Transverse colon (tissue), 4 donors: ENCODE measurements at regions not wholly inside any gene's neighbourhood (a gene's known extent, or its start where the extent isn't known, plus 50 kb on each side); places are given as distances from the start of the nearest gene placed in this dataset.

ENCODE experiments used
- DNase-seq: peaks from one replicate; pipeline ENCODE4 v3.0.0-alpha.2; 2019
- H3K27ac ChIP-seq, 4 donors: fragments of 200-600 bp; sonication (generic); 2 replicates each; pipeline ENCODE4 v1.5.1; 2016 to 2018; ENCODE audit warnings: inconsistent platforms in 4 of 4
- H3K27me3 ChIP-seq: fragments of 200-600 bp; sonication (generic); 2 replicates; pipeline ENCODE4 v1.5.1; 2017; ENCODE audit warnings: inconsistent platforms
- H3K36me3 ChIP-seq, 4 donors: fragments of 200-600 bp; sonication (generic); 2 replicates each; pipeline ENCODE4 v1.5.1; 2017 to 2019; ENCODE audit warnings: inconsistent platforms in 4 of 4
- H3K4me1 ChIP-seq, 4 donors: fragments of 200-600 bp; sonication (generic); 2 replicates each; pipeline ENCODE4 v1.5.1; 2017 to 2020; ENCODE audit warnings: inconsistent platforms in 4 of 4
- H3K4me3 ChIP-seq, 4 donors: fragments of 200-600 bp; sonication (generic); 1 replicate in 1 of 4; 2 replicates in 3 of 4; pipeline versions ENCODE4 v1.5.1 to v1.6.1; 2017 to 2019; ENCODE audit warnings: inconsistent platforms in 4 of 4
- H3K9me3 ChIP-seq, 2 donors: fragments of 200-600 bp; sonication (generic); 2 replicates each; pipeline ENCODE4 v1.5.1; 2017 to 2019; ENCODE audit warnings: inconsistent platforms in 2 of 2
- CTCF ChIP-seq, 5 experiments: fragments of 200-600 bp in 3 of 5; fragments of 450-650 bp in 2 of 5; sonication (generic) in 3 of 5; IDR thresholded peaks; 1 replicate in 2 of 5; 2 replicates in 3 of 5; pipeline ENCODE4 v1.5.1; 2016 to 2017; ENCODE audit warnings: antibody characterized with exemption in 5 of 5, inconsistent platforms in 3 of 5, mild to moderate bottlenecking in 2 of 5, moderate library complexity in 1 of 5
- EP300 ChIP-seq: sonication (generic); formaldehyde crosslinking; IDR thresholded peaks from one replicate; pipeline ENCODE4 v1.6.1; 2017; ENCODE audit warnings: antibody characterized with exemption, low read depth
- POLR2A ChIP-seq: fragments of 450-650 bp; IDR thresholded peaks from one replicate; pipeline ENCODE4 v1.6.1; 2016; ENCODE audit warnings: antibody characterized with exemption, mild to moderate bottlenecking, moderate library complexity
- POLR2AphosphoS5 ChIP-seq, 3 donors: sonication (generic); formaldehyde crosslinking; IDR thresholded peaks; one replicate each; pipeline ENCODE4 v1.6.1; 2016; ENCODE audit warnings: antibody characterized with exemption in 3 of 3
- WGBS, 2 donors: methylation state at CpG; one replicate each; pipeline ENCODE4 v1.1.5; 2018; ENCODE audit warnings: low coverage in 1 of 2; 5-methylcytosine and 5-hydroxymethylcytosine counted together
- in situ Hi-C, 4 donors: fragments of 200-750 bp; cut with MboI; loops; one replicate each; pipeline versions ENCODE4 v1.15.0 to v1.15.1; 2017; ENCODE audit warnings: low sequenced_read_pairs in 3 of 4, low pct_ligation_motif_present in 1 of 4, low pct_unique_long_range_greater_than_20kb in 1 of 4
- intact Hi-C: fragments of 100-400 bp; cut with DNase I; formaldehyde crosslinking; loops from one replicate; pipeline ENCODE4 v1.15.1; 2023; ENCODE audit warnings: low total_unique reads

GRCh38 chr15:62446984-62447383 is 281.9 kb upstream of the C2CD4B start:
- in situ Hi-C loops, result no loop called here
- no peaks in the 10 kb centered on the region for H3K4me1 ChIP-seq
- no peaks in the 10 kb centered on the region for H3K36me3 ChIP-seq
- intact Hi-C loops, result no loop called here
- H3K9me3 ChIP-seq, result no peaks in the 10 kb centered on the region
- H3K4me3 ChIP-seq, result no peak overlapping the region
- TF ChIP-seq EP300 (no peak), CTCF (IDR thresholded peaks at IDR 0.05) (no peak), POLR2AphosphoS5 (IDR thresholded peaks at IDR 0.05) (no peak), POLR2A (no peak)
- no peak overlapping the region for H3K27ac ChIP-seq
- DNase-seq, result no peak
- no peaks in the 10 kb centered on the region for H3K27me3 ChIP-seq
- WGBS, 2 donors, result 92 to 94% methylated on average over 5 of the region's 5 CpGs

- 83% methylated on average over 7 of the region's 7 CpGs; no CpG with 5 or more reads in 1 of the 2 donors for WGBS, 2 donors
- in situ Hi-C loops (no loop called here), intact Hi-C loops (no loop called here)
- no peaks in the 10 kb centered on the region for H3K9me3 ChIP-seq
- H3K4me3 ChIP-seq, result no peak overlapping the region
- H3K4me1 ChIP-seq, result no peaks in the 10 kb centered on the region
- no peak overlapping the region for H3K27ac ChIP-seq
- no peaks in the 10 kb centered on the region for H3K36me3 ChIP-seq
- H3K27me3 ChIP-seq, result no peaks in the 10 kb centered on the region
- no peak for DNase-seq
- TF ChIP-seq POLR2A, result no peak
- TF ChIP-seq POLR2AphosphoS5 (IDR thresholded peaks at IDR 0.05), result no peak
- TF ChIP-seq EP300, result no peak
- TF ChIP-seq CTCF (IDR thresholded peaks at IDR 0.05), result no peak
These were observed 282.7 kb upstream of the C2CD4B start for GRCh38 chr15:62447742-62448141.

GRCh38 chr15:62449638-62450037 is 284.6 kb upstream of the C2CD4B start:
- in situ Hi-C loops (no loop called here), intact Hi-C loops (no loop called here)
- TF ChIP-seq POLR2A (no peak), EP300 (no peak), CTCF (IDR thresholded peaks at IDR 0.05) (no peak), POLR2AphosphoS5 (IDR thresholded peaks at IDR 0.05) (no peak)
- DNase-seq, result no peak
- Histone ChIP-seq H3K27ac (no peak overlapping the region), H3K27me3 (no peaks in the 10 kb centered on the region), H3K9me3 (no peaks in the 10 kb centered on the region), H3K4me3 (no peak overlapping the region), H3K36me3 (no peaks in the 10 kb centered on the region), H3K4me1 (peaks cover 0 to 14% (median 10%) of the 10 kb centered on the region in 4 donors)
- WGBS, 2 donors, result 73 to 83% methylated on average over 1 of the region's 1 CpG

- Histone ChIP-seq H3K4me1 (peaks cover 0 to 14% (median 10%) of the 10 kb centered on the region in 4 donors), H3K36me3 (no peaks in the 10 kb centered on the region), H3K9me3 (no peaks in the 10 kb centered on the region), H3K4me3 (no peak overlapping the region), H3K27ac (no peak overlapping the region), H3K27me3 (no peaks in the 10 kb centered on the region)
- intact Hi-C loops, result no loop called here
- 89% methylated on average over 7 to 10 of the region's 10 CpGs for WGBS, 2 donors
- DNase-seq, result no peak
- in situ Hi-C loops, result no loop called here
- TF ChIP-seq CTCF (IDR thresholded peaks at IDR 0.05) (no peak), POLR2A (no peak), EP300 (no peak), POLR2AphosphoS5 (IDR thresholded peaks at IDR 0.05) (no peak)
These were observed 285.0 kb upstream of the C2CD4B start for GRCh38 chr15:62450061-62450460.
